Occipital lobe (tissue), 1 donor: ENCODE measurements at regions not wholly inside any gene's neighbourhood (a gene's known extent, or its start where the extent isn't known, plus 50 kb on each side); places are given as distances from the start of the nearest gene placed in this dataset.

Experiments used
- DNase-seq: peaks from one replicate; lab custom pipeline; 2025; lab: John Stamatoyannopoulos, UW

GRCh38 chr15:97592778-97593177 lies 367.7 kb upstream of the ARRDC4 start:
- DNase-seq: no peak

DNA sequence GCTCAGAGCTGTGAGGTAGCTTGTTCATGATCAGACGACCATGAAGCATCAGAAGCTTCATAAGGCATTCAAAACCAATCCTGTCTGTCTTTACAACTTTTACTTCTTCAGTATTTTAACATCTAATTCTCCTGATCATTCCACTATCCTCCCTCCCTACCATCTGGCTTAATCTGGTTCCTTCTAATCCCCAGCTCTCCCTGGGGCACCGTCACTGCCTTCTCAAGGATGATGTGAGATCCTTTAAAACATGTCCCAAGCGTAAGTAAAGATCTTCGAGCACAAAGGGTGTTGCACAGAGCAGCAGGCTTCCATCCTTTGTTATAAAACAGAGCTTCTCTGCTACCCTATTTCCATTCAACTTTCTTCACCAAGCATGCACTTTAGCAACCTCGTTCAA lies 362.7 kb upstream of the ARRDC4 start:
- DNase-seq: no peak

GRCh38 chr15:97598353-97598798 lies 362.1 kb upstream of the ARRDC4 start:
- DNase-seq: no peak

DNA sequence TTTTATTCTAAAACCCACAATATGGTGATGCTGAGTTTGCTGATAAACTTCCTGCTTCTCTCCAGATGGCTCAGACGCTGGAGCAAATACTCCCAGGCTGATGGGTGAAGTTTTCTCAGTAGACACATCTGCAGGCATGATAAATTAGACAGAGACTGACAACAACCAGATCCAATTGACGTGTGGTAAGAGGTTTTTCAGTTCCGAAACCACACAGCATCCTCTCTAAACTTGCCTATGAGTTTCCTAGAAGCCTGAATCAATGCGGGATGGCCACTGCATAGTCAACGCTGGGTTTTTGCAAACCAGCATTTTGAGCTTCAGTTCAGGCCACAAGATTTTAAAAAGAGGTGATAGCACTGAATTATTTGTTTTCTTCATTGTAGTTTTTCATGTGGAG lies 360.3 kb upstream of the ARRDC4 start:
- no peak for DNase-seq

GRCh38 chr15:97604677-97605076 lies 355.8 kb upstream of the ARRDC4 start:
- DNase-seq: no peak

- no peak for DNase-seq
These were observed 345.4 kb upstream of the ARRDC4 start for GRCh38 chr15:97615114-97615513.

DNA sequence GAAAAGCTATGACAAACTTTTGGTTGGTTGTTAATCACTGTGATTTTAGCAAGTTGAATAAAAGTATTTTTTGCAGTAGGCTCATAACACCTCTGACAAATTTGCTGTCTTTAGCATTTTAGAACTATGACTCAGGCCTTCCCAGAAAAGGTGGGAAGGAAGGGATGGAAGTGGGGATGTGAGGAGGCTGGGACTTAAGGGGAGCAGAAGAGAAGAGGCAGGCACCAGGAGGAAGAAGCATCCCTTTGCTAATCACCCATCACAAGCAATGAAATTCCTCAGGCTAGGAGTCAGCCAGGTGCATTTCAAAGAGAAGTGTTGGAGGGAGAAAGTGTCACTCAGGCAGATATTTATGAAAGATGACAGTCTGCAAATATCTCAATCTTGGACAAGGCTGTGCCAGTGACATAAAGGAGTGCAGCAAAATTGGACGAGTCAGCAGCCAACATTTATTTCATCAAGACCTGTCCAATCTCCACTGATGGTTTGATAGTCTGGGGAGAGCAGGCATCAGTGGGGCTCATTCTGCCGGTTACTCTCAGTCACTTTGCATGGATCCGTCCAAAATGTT lies 337.3 kb upstream of the ARRDC4 start:
- peak; percentile 9 for DNase-seq

DNA sequence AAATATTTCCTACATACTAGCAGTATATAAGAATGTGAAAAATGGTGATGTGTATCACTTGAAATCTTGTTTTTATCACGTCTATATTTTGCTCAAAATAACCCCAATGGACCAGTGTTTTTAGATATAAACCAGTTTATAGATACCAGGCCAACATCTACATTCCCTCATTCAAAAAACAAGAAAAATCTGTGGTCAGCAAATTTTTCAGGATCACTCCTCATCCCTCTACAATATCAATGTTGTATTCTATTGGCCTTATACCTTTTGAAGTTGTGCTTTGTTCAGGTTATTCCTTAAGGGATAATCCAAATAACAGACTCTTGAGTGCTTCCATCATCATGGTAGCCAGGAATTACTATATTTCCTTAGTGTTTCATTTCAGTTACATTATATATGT lies 332.9 kb upstream of the ARRDC4 start:
- no peak for DNase-seq

GRCh38 chr15:97645758-97646157 lies 314.7 kb upstream of the ARRDC4 start:
- DNase-seq: no peak

- no peak for DNase-seq
These were observed 311.8 kb upstream of the ARRDC4 start for GRCh38 chr15:97648728-97649127.

DNA sequence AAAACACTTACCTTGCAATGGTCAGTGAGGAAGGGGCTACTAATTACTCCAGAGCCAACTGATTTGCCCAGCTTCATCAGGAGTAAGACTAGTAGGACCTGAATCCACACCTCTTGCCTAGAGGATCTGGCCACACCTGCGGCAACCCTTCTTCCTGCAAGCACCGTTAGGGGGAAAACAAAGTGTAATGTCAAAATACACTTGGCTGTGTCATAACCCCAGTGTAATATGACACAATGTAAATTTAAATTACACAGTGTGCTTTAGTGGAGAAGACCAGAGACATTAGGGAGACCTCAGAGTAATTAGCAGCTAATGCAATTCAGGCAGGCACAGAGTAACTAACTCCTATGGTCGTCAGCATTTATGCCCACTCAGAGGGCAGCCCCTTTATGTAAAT lies 308.5 kb upstream of the ARRDC4 start:
- DNase-seq: no peak

DNA sequence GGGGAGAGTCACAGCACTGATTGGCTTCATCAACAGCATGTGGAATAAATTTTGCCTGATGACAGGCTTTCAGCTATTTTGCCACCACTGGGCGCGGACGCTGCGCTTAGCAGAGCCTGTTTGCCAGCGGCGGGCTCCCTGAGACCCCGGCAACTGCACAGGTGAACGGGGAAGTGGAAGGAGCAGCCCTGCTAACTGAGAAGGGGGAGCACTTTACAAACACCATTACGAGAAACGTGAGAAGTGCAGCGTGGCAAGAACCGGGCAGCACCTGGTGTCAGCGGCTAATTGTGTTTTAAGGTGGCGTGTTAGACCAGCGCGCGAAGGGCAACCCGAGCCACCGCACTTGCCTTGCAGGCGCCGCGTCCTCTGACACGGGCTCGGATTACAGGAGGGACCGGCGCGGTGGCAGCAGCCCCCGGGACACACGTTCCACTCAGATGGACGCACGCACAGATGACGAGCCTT lies 307.8 kb upstream of the ARRDC4 start:
- peak; percentile 34 for DNase-seq

DNA sequence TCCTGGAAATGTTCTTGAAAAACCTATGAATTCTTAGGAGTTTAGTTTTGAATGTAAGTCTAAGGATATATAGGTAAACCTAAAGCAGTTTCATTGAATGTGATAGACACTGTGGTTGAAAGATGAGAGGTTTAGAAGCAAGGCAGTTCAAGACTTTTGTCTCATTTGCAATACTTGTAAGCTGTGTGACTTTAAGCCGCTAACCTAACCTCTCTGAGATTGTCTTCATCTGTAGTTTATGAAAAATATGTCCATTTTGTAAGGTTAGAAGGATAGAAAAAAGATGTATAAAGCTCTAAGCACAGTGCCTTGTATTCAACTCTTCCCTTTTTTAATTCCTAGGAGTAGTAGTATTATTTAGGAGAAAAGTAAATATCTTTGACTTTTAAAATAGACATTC lies 306.6 kb upstream of the ARRDC4 start:
- no peak for DNase-seq

- no peak for DNase-seq
These were observed 305.9 kb upstream of the ARRDC4 start for GRCh38 chr15:97654481-97655076.

GRCh38 chr15:97661796-97662195 lies 298.7 kb upstream of the ARRDC4 start:
- no peak for DNase-seq

GRCh38 chr15:97672586-97672985 lies 287.9 kb upstream of the ARRDC4 start:
- no peak for DNase-seq

GRCh38 chr15:97678656-97679055 lies 281.8 kb upstream of the ARRDC4 start:
- no peak for DNase-seq

DNA sequence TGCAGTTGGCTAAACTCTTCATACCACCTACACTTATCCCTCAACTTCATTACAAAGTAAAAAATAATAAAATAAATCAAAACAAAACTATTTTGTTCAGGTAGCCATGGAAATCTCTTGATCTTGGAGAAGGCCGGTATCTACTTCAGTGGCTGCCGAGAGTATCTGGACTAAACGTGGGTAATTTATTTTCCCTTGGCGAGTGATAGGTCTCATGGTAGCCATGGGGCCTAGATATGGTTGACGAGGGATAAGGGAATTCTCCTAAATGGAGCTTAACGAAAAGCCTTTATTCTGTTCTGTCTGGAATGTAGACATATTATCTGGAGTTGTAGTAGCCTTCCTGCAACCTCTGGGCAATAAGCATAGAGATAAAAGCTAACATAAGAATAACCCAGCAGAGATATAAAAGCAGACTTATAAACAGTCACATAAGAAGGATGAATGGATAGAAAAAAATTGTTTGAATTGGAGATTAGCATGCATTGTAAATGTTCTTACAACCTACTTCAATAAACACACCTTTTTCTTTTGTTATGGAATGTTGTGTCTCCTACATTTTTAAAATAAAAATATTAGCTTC lies 281.3 kb upstream of the ARRDC4 start:
- DNase-seq: no peak

- DNase-seq: no peak
These were observed 279.8 kb upstream of the ARRDC4 start for GRCh38 chr15:97680606-97681220.

DNA sequence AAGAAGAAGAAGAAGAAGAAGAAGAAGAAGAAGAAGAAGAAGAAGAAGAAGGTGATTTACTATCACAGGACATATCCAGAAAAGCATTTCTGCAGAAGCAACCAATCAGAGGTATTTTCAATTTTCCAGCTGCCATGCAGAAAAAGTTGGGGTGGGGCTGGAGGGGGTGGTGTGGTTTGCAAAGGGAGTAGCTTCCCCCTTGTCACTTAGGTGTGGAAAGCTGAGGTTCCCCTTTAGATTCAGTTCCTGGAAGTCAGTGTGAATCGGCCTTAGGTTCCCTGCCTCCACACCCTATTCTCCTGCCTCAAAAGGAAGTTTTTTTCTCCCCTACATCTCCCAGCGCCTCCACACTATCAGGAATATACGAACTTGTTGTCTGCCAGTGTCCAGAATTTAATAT lies 276.7 kb upstream of the ARRDC4 start:
- no peak for DNase-seq

- no peak for DNase-seq
These were observed 276.3 kb upstream of the ARRDC4 start for GRCh38 chr15:97684249-97684648.

GRCh38 chr15:97686324-97686723 lies 274.2 kb upstream of the ARRDC4 start:
- no peak for DNase-seq

GRCh38 chr15:97687654-97688053 lies 272.8 kb upstream of the ARRDC4 start:
- DNase-seq: no peak
